Right lobe of liver (tissue), 4 donors: ENCODE measurements at regions not wholly inside any gene's neighbourhood (a gene's known extent, or its start where the extent isn't known, plus 50 kb on each side); places are given as distances from the start of the nearest gene placed in this dataset.

Source experiments
- POLR2A ChIP-seq: fragments of 450-650 bp; IDR thresholded peaks from one replicate; pipeline ENCODE4 v1.6.1; 2017; ENCODE audit warnings: antibody characterized with exemption, mild to moderate bottlenecking
- TF ChIP-seq, protein P1 (sequence below), 4 donors: fragments of 200-600 bp in 3 of 4; fragments of 450-650 bp in 1 of 4; IDR thresholded peaks; one replicate each; pipeline versions ENCODE4 v1.5.1 to v1.8.0; 2016 to 2022; ENCODE audit warnings: antibody characterized with exemption in 4 of 4, mild to moderate bottlenecking in 2 of 4
- donor health status: DM: no; HTN: no; CAD: no.
- donor health status: DM: no; HTN: no; CAD: no.
- donor health status: DM: no; HTN: yes; CAD: no.

DNA sequence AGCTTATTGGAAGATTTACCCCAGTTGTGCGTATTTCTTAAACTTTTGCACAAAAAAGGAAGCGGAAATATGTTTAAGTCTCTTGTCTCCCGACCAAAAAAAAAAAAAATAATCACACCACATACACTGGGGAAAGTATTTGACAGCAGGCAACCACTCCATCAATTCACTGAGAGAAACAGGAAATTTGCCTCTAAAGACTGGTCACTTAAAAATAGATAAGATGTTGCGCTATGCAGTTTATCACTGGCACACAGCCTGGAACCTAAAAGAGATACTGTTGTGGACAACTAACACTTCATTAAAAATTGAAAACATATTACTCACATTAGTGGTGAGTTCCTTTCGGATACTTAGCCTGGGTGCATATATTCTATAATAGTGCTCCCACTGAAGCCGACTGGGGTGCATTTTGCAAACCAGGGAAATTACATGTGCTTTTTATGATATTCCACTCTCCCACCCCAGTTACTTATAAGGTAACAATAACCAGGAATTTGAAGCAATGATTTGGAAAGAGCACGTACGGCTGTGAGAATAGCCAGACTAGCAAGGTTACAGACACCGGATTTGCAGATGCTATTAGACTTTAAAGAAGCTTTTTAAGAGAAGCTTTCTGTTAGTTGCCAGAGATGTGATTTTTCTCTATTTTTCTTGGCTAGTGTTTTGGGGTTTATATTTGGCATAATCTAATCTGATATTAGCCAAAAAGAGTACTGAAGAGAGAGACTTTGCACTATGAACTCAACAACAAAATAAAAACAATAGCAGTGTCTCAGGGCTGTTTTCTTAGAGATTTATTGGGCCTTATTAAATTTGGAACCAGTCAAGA lies 311.5 kb downstream of the NOVA1 start:
- TF ChIP-seq POLR2A: no peak
- TF ChIP-seq, protein P1, sequence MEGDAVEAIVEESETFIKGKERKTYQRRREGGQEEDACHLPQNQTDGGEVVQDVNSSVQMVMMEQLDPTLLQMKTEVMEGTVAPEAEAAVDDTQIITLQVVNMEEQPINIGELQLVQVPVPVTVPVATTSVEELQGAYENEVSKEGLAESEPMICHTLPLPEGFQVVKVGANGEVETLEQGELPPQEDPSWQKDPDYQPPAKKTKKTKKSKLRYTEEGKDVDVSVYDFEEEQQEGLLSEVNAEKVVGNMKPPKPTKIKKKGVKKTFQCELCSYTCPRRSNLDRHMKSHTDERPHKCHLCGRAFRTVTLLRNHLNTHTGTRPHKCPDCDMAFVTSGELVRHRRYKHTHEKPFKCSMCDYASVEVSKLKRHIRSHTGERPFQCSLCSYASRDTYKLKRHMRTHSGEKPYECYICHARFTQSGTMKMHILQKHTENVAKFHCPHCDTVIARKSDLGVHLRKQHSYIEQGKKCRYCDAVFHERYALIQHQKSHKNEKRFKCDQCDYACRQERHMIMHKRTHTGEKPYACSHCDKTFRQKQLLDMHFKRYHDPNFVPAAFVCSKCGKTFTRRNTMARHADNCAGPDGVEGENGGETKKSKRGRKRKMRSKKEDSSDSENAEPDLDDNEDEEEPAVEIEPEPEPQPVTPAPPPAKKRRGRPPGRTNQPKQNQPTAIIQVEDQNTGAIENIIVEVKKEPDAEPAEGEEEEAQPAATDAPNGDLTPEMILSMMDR (IDR thresholded peaks at IDR 0.05): no peak
